Epithelial cell of prostate (primary cell): ENCODE measurements at regions not wholly inside any gene's neighbourhood (a gene's known extent, or its start where the extent isn't known, plus 50 kb on each side); places are given as distances from the start of the nearest gene placed in this dataset.
"Not testable (repeated sequence)": the region's sequence is repeated elsewhere in the genome, so short reads cannot be mapped to it uniquely, and the experiment has no call there.

ENCODE experiments used
- DNase-seq: peaks from one replicate; pipeline ENCODE4 v3.0.0-alpha.2; 2011; ENCODE audit warnings: low read depth, low spot score
- H3K27ac ChIP-seq: fragments of 450-650 bp; 2 replicates; pipeline ENCODE4 v1.5.1; 2017; ENCODE audit warnings: mild to moderate bottlenecking

- no peak overlapping the region for H3K27ac ChIP-seq
- no peak for DNase-seq
Observed at GRCh38 chr15:67941648-67942310, 101.9 kb upstream of the RNU6-1 start.

GRCh38 chr15:67943475-67943874 lies 103.6 kb upstream of the RNU6-1 start:
- no peak overlapping the region for H3K27ac ChIP-seq
- no peak for DNase-seq

- H3K27ac ChIP-seq: no peak overlapping the region
- no peak for DNase-seq
Observed at GRCh38 chr15:67944010-67944641, 104.3 kb upstream of the RNU6-1 start.

GRCh38 chr15:67945131-67945530 lies 105.3 kb upstream of the RNU6-1 start:
- no peak for DNase-seq

DNA sequence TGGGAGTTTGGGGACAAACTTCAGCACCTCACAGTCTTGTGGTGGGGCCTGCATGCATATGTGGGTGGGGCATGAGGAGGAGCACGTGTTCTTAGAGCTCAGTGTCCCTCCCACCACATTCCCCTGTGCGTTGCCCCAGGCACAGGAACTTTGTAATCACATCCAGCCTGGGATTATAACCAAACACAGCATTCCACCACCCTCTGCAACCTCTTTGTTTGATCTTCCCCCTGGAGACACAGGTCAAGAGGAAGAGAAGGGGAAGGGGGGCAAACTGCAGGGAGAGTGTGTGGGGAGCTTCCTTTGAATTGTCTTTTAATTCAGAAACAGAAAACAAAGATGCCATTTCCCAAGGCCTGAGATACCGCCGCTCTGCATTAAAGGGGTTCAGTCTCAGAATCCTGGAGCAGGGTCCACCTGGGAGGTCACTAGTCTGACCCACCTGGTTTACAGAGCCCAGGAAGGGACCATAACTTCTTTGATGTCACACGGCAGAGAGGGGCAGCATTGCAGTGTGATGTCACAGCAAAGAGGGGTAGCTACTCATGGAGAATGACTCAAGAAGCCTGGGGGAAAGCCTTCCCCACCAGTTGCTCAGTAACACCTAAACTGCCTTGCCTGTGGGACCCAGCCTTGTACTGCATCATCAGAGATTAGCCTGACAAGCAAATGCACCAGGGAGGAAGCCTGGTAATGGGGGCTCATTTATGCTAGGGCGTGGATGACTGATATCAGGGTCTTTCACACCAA lies 106.3 kb upstream of the RNU6-1 start:
- no peak overlapping the region for H3K27ac ChIP-seq
- no peak for DNase-seq

More at GRCh38 chr15:67945131-67945530, 105.3 kb upstream of the RNU6-1 start:
- H3K27ac ChIP-seq: no peak overlapping the region

DNA sequence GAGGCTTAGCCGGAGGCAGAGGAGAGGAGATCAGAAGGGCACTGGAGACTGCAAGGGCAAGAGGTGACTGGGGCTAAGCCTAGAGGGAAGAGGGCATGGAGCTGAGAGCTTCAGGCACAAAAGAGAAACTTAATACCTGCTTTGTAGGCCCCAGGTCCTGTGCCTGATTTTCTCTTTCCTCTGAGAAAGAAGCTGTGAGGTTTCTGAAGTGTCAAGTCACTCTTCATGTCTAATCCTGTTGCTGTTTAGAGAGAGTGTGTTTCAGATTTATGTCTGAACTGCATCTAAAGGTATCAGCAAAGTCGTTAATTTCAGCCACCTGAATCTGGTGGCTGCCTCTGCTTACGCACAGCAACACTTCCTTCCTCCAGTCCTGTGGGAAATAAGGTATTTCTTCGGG lies 106.9 kb upstream of the RNU6-1 start:
- no peak for DNase-seq

DNA sequence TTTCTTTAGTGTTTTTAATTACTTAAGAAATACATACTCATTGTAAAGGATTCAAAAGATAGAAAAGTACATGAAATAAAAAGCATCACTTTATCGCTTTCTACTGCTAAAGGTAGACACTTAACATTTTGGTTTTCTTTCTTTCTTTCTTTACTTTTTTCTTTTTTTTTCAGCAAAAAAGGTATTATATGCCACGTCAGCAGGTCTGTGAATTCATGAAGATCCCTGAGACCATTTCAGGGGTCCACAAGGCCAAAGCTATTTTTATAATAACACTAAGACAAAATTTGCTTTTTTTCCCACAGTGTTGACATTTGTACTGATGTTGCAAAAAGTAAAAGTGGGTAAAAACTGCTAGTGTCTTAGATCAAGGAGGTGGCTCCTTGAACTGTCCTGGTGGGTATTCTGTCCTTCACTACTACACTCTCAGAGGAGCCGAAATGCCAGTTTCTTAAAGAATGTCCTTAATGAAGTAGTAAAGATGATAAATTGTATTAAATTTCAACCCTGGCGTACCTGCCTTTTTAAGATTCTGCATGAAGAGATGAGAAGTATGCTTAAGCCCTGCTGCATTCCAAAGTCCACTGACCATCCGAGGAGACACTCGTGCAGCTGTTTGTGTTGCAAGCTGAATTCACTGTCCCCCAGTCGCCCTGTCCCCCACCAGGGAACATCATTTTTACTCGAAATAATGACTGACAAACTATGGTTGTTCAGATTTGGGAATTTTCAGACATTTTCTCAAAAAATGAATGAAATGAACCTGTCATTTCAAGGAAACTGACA lies 106.7 kb upstream of the PIAS1 start:
- no peak for DNase-seq
- no peak overlapping the region for H3K27ac ChIP-seq

More for the DNA sequence above, 106.9 kb upstream of the RNU6-1 start:
- no peak overlapping the region for H3K27ac ChIP-seq

- H3K27ac ChIP-seq: no peak overlapping the region
- DNase-seq: no peak
Observed at GRCh38 chr15:67948215-67948614, 105.9 kb upstream of the PIAS1 start.

DNA sequence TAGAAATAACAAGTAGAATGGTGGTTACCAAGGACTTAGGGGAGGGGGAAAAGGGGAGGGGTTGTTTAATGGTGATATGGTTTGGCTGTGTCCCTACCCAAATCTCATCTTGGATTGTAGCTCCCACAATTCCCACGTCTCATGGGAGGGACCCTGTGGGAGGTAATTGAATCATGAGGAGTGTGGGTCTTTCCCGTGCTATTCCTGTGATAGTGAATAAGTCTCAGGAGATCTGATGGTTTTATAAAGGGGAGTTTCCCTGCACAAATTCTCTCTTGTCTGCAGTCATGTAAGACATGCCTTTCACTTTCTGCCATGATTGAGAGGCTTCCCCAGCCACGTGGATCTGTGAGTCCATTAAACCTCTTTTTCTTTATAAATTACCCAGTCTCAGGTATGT lies 102.9 kb upstream of the PIAS1 start:
- H3K27ac ChIP-seq, DNase-seq: not testable (repeated sequence)

- H3K27ac ChIP-seq: no peak overlapping the region
- no peak for DNase-seq
Observed at GRCh38 chr15:67953299-67953698, 100.8 kb upstream of the PIAS1 start.

- H3K27ac ChIP-seq: no peak overlapping the region
- DNase-seq: no peak
Observed at GRCh38 chr15:67955252-67955651, 98.9 kb upstream of the PIAS1 start.

DNA sequence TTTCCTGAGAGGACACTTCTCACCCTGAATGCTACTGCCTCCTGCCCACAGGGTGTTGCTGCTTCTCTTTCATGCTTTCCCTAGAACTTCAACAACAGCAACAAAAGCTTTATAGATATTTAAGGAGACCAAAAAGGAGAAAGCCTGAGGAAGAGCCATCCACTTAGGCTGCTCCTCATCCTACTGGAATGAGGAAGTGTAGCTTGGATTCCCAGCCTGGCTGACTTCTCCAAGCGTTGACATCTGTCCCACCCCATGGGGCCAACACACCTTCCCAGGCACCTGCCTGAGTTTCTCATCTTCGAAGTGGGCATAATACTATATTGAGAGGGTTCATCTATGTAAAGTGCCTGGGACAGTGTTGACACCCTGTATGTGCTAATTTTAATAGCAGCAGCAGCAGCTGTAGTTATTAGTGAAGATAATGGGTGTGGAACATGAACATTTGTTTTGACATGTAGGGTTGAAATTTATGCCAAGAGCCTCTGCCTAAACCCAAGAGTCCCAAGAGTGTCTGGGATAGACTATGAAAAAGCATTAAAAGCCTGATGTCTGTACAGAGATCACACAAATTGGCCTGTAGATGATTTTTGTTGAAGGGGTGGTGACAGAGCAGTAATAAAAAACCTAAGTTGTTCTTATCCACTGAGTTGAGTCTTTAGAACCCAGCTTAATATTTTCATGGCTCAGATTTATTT lies 96.5 kb upstream of the PIAS1 start:
- no peak for DNase-seq

DNA sequence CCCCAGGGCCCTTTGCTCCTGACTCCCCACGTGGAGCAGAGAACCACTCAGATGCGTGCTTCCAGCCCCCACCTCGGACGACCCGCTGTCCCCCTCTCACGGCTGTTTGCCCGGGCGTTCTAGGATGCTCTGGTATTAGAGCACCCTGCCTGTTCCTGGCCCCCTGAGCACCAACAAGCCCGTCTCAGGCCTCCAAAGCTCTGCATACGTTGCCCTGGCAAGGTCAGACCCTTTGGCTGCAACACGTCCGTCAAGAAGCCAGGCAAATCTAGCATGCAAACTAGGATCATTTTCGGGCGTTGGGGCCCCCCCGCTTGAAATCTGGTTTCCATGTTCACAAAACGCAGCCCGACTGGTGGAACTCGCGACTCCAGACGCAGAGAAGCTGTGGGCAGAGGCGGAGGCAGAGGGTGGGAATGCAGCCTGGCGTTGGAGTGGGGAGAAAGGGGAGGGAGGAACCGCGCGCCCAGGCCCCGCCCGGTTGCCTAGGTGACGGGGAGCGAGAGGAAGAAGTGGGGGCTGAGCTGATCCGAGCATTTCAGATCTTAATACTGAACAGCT lies 86.2 kb upstream of the PIAS1 start:
- no peak for DNase-seq
- H3K27ac ChIP-seq: no peak overlapping the region

More for the DNA sequence above, 96.5 kb upstream of the PIAS1 start:
- no peak overlapping the region for H3K27ac ChIP-seq

GRCh38 chr15:67968564-67968963 lies 85.6 kb upstream of the PIAS1 start:
- no peak overlapping the region for H3K27ac ChIP-seq
- DNase-seq: no peak

- no peak overlapping the region for H3K27ac ChIP-seq
- DNase-seq: no peak
Observed at GRCh38 chr15:67968966-67969365, 85.1 kb upstream of the PIAS1 start.

- DNase-seq: no peak
- no peak overlapping the region for H3K27ac ChIP-seq
Observed at GRCh38 chr15:67969892-67970291, 84.2 kb upstream of the PIAS1 start.

- no peak for DNase-seq
Observed at GRCh38 chr15:67972377-67972776, 81.7 kb upstream of the PIAS1 start.

DNA sequence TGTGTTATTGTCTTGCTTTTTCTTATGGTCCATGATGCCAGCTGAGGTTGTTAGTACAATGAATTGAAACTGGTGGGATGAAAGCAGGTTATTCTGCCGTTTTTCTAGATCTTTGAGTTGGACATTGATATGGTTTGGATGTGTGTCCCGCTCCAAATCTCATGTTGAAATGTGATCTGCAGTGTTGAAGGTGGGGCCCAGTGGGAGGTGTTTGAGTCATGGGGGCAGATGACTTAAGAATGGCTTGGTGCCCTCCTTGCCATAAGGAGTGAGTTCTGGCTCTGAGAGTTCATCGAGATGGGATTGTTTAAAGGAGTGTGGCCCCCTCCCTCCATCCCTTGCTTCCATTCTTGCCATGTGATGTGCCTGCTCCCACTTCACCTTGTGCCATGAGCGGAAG lies 80.3 kb upstream of the PIAS1 start:
- DNase-seq: no peak
- no peak overlapping the region for H3K27ac ChIP-seq

More at GRCh38 chr15:67972377-67972776, 81.7 kb upstream of the PIAS1 start:
- no peak overlapping the region for H3K27ac ChIP-seq

GRCh38 chr15:67976506-67977073 lies 77.5 kb upstream of the PIAS1 start:
- no peak overlapping the region for H3K27ac ChIP-seq
- DNase-seq: no peak
